ENCODE measurements at regions not wholly inside any gene's neighbourhood (a gene's known extent, or its start where the extent isn't known, plus 50 kb on each side); places are given as distances from the start of the nearest gene placed in this dataset.

- intact Hi-C loops (cut with micrococcal nuclease): no loop called here
Measured at GRCh38 chr9:120292606-120293005, 287.4 kb downstream of the CDK5RAP2 start.

GRCh38 chr9:120291050-120291449 lies 288.9 kb downstream of the CDK5RAP2 start:
- intact Hi-C loops (cut with micrococcal nuclease): no loop called here

- intact Hi-C loops (cut with micrococcal nuclease): no loop called here
Measured at GRCh38 chr9:120289990-120290975, 289.7 kb downstream of the CDK5RAP2 start.

GRCh38 chr9:120289098-120289497 lies 290.9 kb downstream of the CDK5RAP2 start:
- intact Hi-C loops (cut with micrococcal nuclease): no loop called here

DNA sequence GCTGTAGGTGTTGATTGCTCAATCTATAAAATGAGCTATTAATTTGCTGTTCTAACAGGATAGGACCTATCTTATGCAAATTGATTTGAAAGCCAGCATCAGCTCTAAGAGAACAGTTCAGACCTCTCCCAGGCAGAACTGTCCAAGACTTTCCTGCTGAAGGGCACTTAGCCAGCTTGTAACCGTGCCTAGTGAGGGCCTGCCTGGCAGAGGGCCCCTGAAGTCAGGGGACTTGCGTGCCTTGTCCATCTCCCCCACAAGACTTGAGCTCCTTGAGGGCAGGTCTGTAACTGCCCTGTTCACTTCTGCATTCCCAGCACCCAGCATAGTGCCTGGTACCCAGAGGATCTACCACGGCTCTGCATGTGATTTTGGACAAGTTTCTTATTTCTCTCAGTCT lies 293.4 kb downstream of the CDK5RAP2 start:
- intact Hi-C loops (cut with micrococcal nuclease): no loop called here

- intact Hi-C loops (cut with micrococcal nuclease): no loop called here
Measured at GRCh38 chr9:120284821-120285220, 295.1 kb downstream of the CDK5RAP2 start.

GRCh38 chr9:120281665-120282064 lies 298.3 kb downstream of the CDK5RAP2 start:
- intact Hi-C loops (cut with micrococcal nuclease): no loop called here

DNA sequence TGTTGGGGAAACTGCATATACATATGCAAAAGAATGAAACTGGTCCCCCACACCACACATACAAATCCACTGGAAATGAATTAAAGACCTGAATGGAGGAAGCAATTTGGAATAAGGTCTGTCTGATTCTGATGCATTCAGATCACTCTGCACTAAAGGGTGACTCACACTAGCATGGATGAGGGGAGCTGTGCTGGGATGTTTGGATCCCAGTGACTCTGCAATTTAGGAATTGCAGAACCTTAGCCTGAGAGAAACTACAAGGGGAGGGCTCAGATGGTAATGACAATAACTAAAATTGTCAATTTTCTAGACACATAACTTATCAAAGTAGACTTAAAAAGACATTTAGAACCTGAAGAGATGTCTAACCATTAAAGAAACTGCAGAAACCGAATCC lies 312.0 kb downstream of the CDK5RAP2 start:
- intact Hi-C loops (cut with micrococcal nuclease): no loop called here

DNA sequence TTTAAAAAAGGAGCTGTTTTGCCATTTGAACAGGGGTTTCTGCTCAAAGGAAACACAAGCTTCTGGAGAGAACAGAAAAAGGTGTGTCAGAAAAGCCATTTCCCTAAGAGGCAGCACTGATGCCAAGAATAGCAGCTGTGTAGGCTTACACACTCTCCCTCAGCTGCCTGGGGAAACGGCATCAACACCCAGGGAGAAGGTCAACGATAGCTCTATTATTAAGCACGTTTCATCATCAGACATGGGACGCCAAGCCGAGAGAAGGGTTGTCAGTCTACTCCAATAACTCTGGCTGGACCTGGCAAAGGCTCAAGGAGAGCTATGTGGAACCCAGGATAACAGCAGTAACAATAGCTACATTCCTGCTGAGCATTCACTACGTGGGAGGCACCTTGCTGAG lies 314.2 kb downstream of the CDK5RAP2 start:
- intact Hi-C loops (cut with micrococcal nuclease): no loop called here

DNA sequence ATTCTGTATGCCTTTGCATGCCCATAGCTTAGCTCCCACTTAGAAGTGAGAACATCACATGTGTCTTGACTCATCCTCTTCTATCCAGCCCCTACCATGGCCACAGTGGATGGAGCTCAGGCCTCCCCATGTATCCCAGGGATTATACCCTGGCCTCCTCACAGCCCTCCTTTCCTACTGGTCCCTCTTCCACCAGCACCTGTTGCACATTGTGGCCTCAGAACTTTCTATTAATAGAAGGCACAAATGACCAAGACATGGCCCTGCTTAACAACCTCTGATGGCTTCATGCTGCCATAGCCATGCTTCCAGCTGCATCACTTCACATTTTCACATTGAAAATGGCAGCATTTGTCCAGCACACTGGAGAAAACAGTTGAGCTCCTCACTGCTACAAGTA lies 315.4 kb downstream of the CDK5RAP2 start:
- intact Hi-C loops (cut with micrococcal nuclease): no loop called here

GRCh38 chr9:120263836-120264235 lies 316.1 kb downstream of the CDK5RAP2 start:
- intact Hi-C loops (cut with micrococcal nuclease): no loop called here

- intact Hi-C loops (cut with micrococcal nuclease): no loop called here
Measured at GRCh38 chr9:120261419-120261818, 318.5 kb downstream of the CDK5RAP2 start.

DNA sequence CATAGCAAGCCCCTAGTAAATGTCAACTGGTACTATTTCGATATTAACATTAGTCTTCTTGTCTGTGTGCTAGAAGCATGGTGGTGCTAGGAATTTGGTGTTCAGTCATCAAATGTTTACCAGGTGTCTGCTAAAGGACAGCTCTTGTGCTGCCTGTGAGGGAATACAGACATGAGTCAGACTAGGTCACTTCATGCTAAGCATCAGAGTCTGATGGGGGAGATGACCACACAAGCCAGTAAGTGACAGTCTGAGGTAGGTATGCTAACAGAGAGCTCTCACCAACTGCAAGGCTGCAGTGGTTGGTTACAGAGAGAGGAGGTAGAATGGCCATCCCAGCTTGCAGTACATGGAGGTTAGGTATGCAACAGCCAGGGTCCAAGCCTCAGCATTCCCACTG lies 320.9 kb downstream of the CDK5RAP2 start:
- intact Hi-C loops (cut with micrococcal nuclease): no loop called here

DNA sequence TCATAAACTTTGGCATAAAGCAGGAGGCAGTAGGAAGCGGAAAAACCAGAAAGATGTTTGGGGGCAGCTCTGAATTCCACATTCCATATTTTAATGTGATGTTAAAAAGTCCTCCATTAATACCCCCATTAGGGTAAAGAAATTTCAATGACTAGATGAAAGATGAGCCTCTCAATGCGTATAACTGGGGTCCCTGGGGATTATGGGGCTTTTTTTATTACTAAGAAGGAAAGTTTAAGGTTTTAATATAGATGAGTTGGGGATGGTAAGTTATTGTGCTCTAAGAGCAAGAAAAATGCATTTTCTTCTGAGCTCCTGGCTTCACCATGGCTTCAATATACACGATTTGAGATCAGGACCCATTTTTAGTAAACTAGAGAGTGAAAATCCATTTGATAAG lies 321.9 kb downstream of the CDK5RAP2 start:
- intact Hi-C loops (cut with micrococcal nuclease): no loop called here

DNA sequence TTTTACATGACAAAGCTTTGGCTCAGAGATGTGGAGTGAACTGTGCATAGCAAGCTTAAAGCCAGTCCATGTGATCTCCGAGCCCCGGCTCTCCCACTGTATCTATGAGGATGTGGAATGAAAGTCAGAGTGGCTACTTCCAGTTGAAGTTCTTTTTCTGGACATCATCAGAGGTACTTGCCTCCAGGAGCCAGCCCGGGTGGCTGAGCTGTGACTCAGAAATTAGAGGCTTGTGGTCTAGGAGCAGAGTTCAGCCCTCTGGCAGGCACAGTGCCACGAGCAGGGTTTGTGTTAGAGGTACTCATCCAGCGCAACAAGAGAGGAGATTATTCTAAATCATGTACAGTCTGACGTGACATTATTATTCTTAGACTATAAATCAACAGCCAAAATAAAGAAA lies 322.5 kb downstream of the CDK5RAP2 start:
- intact Hi-C loops (cut with micrococcal nuclease): no loop called here

- intact Hi-C loops (cut with micrococcal nuclease): no loop called here
Measured at GRCh38 chr9:120256146-120256545, 323.8 kb downstream of the CDK5RAP2 start.

- intact Hi-C loops (cut with micrococcal nuclease): no loop called here
Measured at GRCh38 chr9:120252248-120252647, 327.7 kb downstream of the CDK5RAP2 start.

- intact Hi-C loops (cut with micrococcal nuclease): no loop called here
Measured at GRCh38 chr9:120242116-120242811, 337.7 kb downstream of the CDK5RAP2 start.

DNA sequence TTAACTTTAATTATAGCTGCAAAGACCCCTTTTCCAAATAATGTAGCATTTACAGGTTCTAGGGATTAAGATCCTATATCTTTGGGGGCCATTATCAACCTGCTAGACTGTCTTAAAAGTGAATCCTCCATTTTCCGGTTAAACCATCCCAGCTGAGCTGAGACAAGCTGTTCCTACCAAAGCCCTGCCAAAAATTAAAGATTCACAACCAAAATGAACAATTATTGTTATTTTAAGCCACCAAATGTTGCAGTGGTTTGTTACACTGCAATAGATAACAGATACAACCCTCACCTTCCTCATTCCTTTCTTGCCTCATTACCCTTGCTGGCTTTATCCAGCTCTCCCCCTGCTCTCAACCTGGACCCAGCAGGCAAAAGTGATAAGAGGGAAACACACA lies 343.4 kb downstream of the CDK5RAP2 start:
- intact Hi-C loops (cut with micrococcal nuclease): no loop called here

GRCh38 chr9:120235081-120235480 lies 344.9 kb downstream of the CDK5RAP2 start:
- intact Hi-C loops (cut with micrococcal nuclease): no loop called here

GRCh38 chr9:120230227-120230626 lies 349.7 kb downstream of the CDK5RAP2 start:
- intact Hi-C loops (cut with micrococcal nuclease): no loop called here

DNA sequence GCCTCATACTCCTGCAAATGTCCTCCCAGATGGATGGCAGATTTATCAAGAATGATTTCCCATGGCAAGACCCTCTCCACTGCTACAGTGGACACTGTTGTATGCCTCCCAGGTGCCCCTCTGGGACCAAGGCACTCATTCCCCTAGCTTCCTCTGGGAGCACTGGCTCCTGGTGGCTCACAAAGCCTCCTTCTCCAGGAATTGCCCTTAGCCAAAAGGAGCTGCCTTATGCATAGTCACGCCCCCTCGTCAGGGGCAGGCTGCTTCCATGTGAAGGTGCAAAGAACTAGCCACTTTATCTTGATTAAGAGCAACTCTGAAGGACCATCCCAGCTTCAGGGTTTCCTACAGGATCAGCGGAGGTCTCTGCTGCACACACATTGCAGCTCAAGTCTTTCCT lies 358.1 kb downstream of the CDK5RAP2 start:
- intact Hi-C loops (cut with micrococcal nuclease): no loop called here

DNA sequence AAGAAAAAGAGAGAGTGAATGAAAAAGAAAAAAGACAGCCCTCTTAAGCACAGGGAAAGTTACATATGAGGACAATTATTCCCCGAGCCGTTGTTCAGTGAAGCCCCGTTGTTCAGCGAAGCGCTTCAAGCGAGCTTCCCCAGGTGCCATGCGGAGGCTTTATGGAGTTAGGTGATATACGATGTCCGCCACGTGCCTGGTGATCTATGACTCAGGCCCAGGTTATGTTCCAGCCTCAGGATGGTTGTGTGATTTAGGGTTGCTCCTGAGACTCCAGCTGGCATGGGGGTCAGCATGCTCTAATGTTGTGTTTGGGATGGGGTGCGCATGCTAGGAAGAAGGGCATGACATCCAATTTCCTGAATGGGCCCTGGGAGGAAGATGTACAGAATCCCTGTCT lies 365.6 kb downstream of the CDK5RAP2 start:
- intact Hi-C loops (cut with micrococcal nuclease): no loop called here
